Upper lobe of left lung (tissue), 4 donors: ENCODE measurements at regions not wholly inside any gene's neighbourhood (a gene's known extent, or its start where the extent isn't known, plus 50 kb on each side); places are given as distances from the start of the nearest gene placed in this dataset.

Experiments used
- EP300 ChIP-seq, 4 donors: sonication (generic); formaldehyde crosslinking; IDR thresholded peaks; one replicate each; pipeline ENCODE4 v1.5.1; 2017; ENCODE audit warnings: antibody characterized with exemption in 4 of 4, control low read depth in 2 of 4
- POLR2A ChIP-seq, 4 donors: fragments of 450-650 bp; IDR thresholded peaks; one replicate each; pipeline ENCODE4 v1.5.1; 2016 to 2017; ENCODE audit warnings: antibody characterized with exemption in 4 of 4, mild to moderate bottlenecking in 2 of 4
- POLR2AphosphoS5 ChIP-seq, 2 donors: sonication (generic); formaldehyde crosslinking; IDR thresholded peaks; one replicate each; pipeline ENCODE4 v1.5.1; 2017; ENCODE audit warnings: antibody characterized with exemption in 2 of 2
- TF ChIP-seq, protein P1 (sequence below), 6 experiments: fragments of 450-650 bp in 4 of 6; fragments of 200-600 bp in 2 of 6; sonication (generic) in 2 of 6; IDR thresholded peaks; one replicate each; pipeline ENCODE4 v1.5.1; 2016 to 2019; ENCODE audit warnings: antibody characterized with exemption in 6 of 6

DNA sequence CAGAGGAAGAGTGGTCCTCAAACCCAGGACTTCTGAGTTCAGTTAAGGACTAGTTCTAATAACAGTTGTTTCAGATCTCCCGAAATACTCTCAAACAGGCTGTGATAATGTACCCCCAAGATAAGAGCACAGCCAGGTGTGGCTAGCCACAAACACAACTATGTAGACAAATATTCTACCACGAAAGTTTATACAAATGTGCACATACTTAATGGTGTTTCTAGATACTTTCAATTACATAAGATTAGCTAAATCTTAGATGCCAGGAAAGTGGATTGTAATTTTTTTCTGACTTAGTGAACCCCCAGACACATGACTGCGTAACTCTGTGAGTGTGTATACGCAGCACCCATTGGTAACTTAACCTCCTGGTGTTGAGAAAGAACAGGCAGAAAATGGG is 270.0 kb downstream of the USP25 start:
- TF ChIP-seq, protein P1, sequence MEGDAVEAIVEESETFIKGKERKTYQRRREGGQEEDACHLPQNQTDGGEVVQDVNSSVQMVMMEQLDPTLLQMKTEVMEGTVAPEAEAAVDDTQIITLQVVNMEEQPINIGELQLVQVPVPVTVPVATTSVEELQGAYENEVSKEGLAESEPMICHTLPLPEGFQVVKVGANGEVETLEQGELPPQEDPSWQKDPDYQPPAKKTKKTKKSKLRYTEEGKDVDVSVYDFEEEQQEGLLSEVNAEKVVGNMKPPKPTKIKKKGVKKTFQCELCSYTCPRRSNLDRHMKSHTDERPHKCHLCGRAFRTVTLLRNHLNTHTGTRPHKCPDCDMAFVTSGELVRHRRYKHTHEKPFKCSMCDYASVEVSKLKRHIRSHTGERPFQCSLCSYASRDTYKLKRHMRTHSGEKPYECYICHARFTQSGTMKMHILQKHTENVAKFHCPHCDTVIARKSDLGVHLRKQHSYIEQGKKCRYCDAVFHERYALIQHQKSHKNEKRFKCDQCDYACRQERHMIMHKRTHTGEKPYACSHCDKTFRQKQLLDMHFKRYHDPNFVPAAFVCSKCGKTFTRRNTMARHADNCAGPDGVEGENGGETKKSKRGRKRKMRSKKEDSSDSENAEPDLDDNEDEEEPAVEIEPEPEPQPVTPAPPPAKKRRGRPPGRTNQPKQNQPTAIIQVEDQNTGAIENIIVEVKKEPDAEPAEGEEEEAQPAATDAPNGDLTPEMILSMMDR (IDR thresholded peaks at IDR 0.05) = no peak
- no peak for TF ChIP-seq POLR2A (IDR thresholded peaks at IDR 0.05)
- TF ChIP-seq POLR2AphosphoS5 (IDR thresholded peaks at IDR 0.05) = no peak
- TF ChIP-seq EP300 (IDR thresholded peaks at IDR 0.05) = no peak
